Mammary epithelial cell (primary cell): ENCODE measurements at regions not wholly inside any gene's neighbourhood (a gene's known extent, or its start where the extent isn't known, plus 50 kb on each side); places are given as distances from the start of the nearest gene placed in this dataset.

Experiments
- EZH2 ChIP-seq: IDR thresholded peaks from 2 replicates; pipeline ENCODE4 v1.6.1; 2012; ENCODE audit warnings: low read length, inconsistent platforms, borderline replicate concordance
- TF ChIP-seq, protein P1 (sequence below), 2 donors: IDR thresholded peaks in 1 of 2; conservative IDR thresholded peaks in 1 of 2; 2 replicates each; pipeline ENCODE4 v1.5.1; 2011 to 2012; ENCODE audit warnings: inconsistent platforms in 2 of 2, low read length in 2 of 2, mild to moderate bottlenecking in 2 of 2, control low read depth in 1 of 2, low read depth in 1 of 2; ENCODE audit not compliant: insufficient read depth in 1 of 2; ENCODE audit errors: extremely low read depth in 1 of 2

- TF ChIP-seq, protein P1, sequence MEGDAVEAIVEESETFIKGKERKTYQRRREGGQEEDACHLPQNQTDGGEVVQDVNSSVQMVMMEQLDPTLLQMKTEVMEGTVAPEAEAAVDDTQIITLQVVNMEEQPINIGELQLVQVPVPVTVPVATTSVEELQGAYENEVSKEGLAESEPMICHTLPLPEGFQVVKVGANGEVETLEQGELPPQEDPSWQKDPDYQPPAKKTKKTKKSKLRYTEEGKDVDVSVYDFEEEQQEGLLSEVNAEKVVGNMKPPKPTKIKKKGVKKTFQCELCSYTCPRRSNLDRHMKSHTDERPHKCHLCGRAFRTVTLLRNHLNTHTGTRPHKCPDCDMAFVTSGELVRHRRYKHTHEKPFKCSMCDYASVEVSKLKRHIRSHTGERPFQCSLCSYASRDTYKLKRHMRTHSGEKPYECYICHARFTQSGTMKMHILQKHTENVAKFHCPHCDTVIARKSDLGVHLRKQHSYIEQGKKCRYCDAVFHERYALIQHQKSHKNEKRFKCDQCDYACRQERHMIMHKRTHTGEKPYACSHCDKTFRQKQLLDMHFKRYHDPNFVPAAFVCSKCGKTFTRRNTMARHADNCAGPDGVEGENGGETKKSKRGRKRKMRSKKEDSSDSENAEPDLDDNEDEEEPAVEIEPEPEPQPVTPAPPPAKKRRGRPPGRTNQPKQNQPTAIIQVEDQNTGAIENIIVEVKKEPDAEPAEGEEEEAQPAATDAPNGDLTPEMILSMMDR (conservative IDR thresholded peaks at IDR 0.05 in 1 of 2, IDR thresholded peaks at IDR 0.05 in 1 of 2; ENCODE audit: extremely low read depth in 1 of 2, insufficient read depth in 1 of 2, low read depth in 1 of 2, low read length in 2 of 2): no peak
- TF ChIP-seq EZH2: no peak
Observed at GRCh38 chr4:10383417-10383816, 73.8 kb downstream of the ZNF518B start.
